ENCODE measurements at regions not wholly inside any gene's neighbourhood (a gene's known extent, or its start where the extent isn't known, plus 50 kb on each side); places are given as distances from the start of the nearest gene placed in this dataset.

GRCh38 chr4:62500296-62500695, 1300.2 kb downstream of the ADGRL3 start:
- TF ChIP-seq POLR2A (IDR thresholded peaks at IDR 0.05; ENCODE audit: low read length) (no peak), GATA1 (IDR thresholded peaks at IDR 0.05; ENCODE audit: low read depth, low read length) (no peak)

Data from erythroblast (primary cell).